GM12878 (cell line): ENCODE measurements at regions not wholly inside any gene's neighbourhood (a gene's known extent, or its start where the extent isn't known, plus 50 kb on each side); places are given as distances from the start of the nearest gene placed in this dataset.

Source experiments
- CHD1 ChIP-seq: IDR thresholded peaks from 2 replicates; pipeline ENCODE4 v1.6.1; 2012; ENCODE audit warnings: low read depth, low read length, improper control_type of control experiment
- KAT2A ChIP-seq: conservative IDR thresholded peaks from 2 replicates; pipeline ENCODE4 v1.6.1; 2011; ENCODE audit warnings: low read depth, low read length; ENCODE audit not compliant: control insufficient read depth
- NFYA ChIP-seq: IDR thresholded peaks from 2 replicates; pipeline ENCODE4 v1.6.1; 2011; ENCODE audit warnings: low read depth, mild to moderate bottlenecking, low read length, improper control_type of control experiment, borderline replicate concordance
- NFYB ChIP-seq: IDR thresholded peaks from 2 replicates; pipeline ENCODE4 v1.6.1; 2011; ENCODE audit warnings: low read depth, mild to moderate bottlenecking, low read length, improper control_type of control experiment, moderate library complexity; ENCODE audit not compliant: insufficient read depth
- NR2C1 ChIP-seq: fragments of 450-650 bp; IDR thresholded peaks from 2 replicates; pipeline ENCODE4 v1.6.1; 2017; ENCODE audit warnings: antibody characterized with exemption, mild to moderate bottlenecking, moderate library complexity
- RFX5 ChIP-seq: IDR thresholded peaks from 2 replicates; pipeline ENCODE4 v1.6.1; 2011; ENCODE audit warnings: low read depth, low read length, improper control_type of control experiment
- STAT3 ChIP-seq: IDR thresholded peaks from 2 replicates; pipeline ENCODE4 v1.6.1; 2011; ENCODE audit warnings: low read depth, low read length, improper control_type of control experiment
- TF ChIP-seq, protein P1 (sequence below): IDR thresholded peaks from 2 replicates; pipeline ENCODE4 v1.6.1; 2012; ENCODE audit warnings: low read length, inconsistent platforms
- TF ChIP-seq, protein P2 (sequence below): fragments of 450-650 bp; IDR thresholded peaks from 2 replicates; pipeline ENCODE4 v1.6.1; 2016; ENCODE audit warnings: mild to moderate bottlenecking
- TF ChIP-seq, protein P3 (sequence below): fragments of 450-650 bp; conservative IDR thresholded peaks from 2 replicates; pipeline ENCODE4 v1.6.1; 2017; ENCODE audit warnings: mild to moderate bottlenecking, moderate library complexity

DNA sequence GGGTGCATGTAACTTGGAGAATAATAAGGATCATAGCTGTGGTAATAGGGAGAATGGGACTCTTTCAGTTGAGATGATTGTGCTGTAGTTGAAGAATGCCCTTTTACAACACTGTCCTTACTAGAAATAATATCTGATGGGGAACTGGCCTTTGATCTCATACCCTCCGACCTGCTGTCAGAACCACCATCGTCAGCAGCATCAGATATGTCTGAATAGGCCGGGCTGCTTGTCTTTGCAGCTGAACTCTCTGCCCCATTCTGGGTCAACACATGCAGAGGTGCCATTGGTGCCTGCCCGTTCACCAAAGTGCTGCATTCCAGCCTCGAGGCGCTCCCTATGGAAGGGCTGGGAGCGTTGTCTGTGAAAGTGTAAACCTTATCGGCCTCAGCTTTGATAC, 99.1 kb downstream of the ZNF608 start (continued):
- TF ChIP-seq, protein P1, sequence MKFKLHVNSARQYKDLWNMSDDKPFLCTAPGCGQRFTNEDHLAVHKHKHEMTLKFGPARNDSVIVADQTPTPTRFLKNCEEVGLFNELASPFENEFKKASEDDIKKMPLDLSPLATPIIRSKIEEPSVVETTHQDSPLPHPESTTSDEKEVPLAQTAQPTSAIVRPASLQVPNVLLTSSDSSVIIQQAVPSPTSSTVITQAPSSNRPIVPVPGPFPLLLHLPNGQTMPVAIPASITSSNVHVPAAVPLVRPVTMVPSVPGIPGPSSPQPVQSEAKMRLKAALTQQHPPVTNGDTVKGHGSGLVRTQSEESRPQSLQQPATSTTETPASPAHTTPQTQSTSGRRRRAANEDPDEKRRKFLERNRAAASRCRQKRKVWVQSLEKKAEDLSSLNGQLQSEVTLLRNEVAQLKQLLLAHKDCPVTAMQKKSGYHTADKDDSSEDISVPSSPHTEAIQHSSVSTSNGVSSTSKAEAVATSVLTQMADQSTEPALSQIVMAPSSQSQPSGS, result no peak
- no peak for TF ChIP-seq RFX5
- TF ChIP-seq, protein P2, sequence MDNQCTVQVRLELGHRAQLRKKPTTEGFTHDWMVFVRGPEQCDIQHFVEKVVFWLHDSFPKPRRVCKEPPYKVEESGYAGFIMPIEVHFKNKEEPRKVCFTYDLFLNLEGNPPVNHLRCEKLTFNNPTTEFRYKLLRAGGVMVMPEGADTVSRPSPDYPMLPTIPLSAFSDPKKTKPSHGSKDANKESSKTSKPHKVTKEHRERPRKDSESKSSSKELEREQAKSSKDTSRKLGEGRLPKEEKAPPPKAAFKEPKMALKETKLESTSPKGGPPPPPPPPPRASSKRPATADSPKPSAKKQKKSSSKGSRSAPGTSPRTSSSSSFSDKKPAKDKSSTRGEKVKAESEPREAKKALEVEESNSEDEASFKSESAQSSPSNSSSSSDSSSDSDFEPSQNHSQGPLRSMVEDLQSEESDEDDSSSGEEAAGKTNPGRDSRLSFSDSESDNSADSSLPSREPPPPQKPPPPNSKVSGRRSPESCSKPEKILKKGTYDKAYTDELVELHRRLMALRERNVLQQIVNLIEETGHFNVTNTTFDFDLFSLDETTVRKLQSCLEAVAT, result no peak
- TF ChIP-seq, protein P3, sequence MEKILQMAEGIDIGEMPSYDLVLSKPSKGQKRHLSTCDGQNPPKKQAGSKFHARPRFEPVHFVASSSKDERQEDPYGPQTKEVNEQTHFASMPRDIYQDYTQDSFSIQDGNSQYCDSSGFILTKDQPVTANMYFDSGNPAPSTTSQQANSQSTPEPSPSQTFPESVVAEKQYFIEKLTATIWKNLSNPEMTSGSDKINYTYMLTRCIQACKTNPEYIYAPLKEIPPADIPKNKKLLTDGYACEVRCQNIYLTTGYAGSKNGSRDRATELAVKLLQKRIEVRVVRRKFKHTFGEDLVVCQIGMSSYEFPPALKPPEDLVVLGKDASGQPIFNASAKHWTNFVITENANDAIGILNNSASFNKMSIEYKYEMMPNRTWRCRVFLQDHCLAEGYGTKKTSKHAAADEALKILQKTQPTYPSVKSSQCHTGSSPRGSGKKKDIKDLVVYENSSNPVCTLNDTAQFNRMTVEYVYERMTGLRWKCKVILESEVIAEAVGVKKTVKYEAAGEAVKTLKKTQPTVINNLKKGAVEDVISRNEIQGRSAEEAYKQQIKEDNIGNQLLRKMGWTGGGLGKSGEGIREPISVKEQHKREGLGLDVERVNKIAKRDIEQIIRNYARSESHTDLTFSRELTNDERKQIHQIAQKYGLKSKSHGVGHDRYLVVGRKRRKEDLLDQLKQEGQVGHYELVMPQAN, result no peak
- TF ChIP-seq NFYA, result no peak
- no peak for TF ChIP-seq NR2C1
- TF ChIP-seq STAT3, result no peak
- no peak for TF ChIP-seq CHD1
- no peak for TF ChIP-seq NFYB
- TF ChIP-seq KAT2A, result no peak
- TF ChIP-seq, all 136 proteins: peak for 0
